GM12874 (cell line): ENCODE measurements at regions not wholly inside any gene's neighbourhood (a gene's known extent, or its start where the extent isn't known, plus 50 kb on each side); places are given as distances from the start of the nearest gene placed in this dataset.

Experiments used
- CTCF ChIP-seq: IDR thresholded peaks from 2 replicates; pipeline ENCODE4 v1.5.1; 2011; ENCODE audit warnings: low read depth, mild to moderate bottlenecking, control low read depth, low read length, moderate library complexity; ENCODE audit not compliant: insufficient read depth

- TF ChIP-seq CTCF = no peak
Observed at GRCh38 chr18:77187189-77187588, 54.6 kb upstream of the MBP start.

- no peak for TF ChIP-seq CTCF
Observed at GRCh38 chr18:77191071-77191751, 58.4 kb upstream of the GALR1 start.

GRCh38 chr18:77197073-77197472 lies 52.6 kb upstream of the GALR1 start:
- peak; percentile 32 for TF ChIP-seq CTCF

GRCh38 chr18:77198663-77199062 lies 51.0 kb upstream of the GALR1 start:
- no peak for TF ChIP-seq CTCF

GRCh38 chr18:77199707-77200106 lies 49.9 kb upstream of the GALR1 start:
- TF ChIP-seq CTCF = no peak
